ENCODE measurements at regions not wholly inside any gene's neighbourhood (a gene's known extent, or its start where the extent isn't known, plus 50 kb on each side); places are given as distances from the start of the nearest gene placed in this dataset.

DNA sequence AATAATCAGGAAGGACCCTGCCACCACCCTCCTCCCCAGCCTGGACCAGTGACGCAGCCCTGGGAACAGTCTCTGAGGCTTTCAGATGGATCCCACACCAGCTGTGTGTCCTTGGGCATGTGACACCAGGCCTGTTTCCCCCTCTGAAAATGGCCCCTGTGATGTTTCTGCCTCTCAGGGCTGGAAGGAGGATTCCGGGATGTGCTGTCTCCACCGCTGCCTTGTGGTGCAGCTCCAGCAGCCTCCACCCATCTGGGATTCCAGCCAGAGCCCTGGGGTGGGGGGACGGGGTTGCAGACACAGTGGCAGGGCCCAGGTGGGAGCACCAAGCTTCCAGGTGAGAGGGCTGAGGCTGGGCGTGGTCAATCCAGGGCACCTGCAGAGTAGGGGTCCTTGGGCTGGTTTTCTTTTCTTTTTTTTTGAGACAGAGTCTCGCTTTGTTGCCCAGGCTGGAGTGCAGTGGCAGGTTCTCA, 179.7 kb upstream of the IER5L start:
- intact Hi-C loops (cut with micrococcal nuclease) = no loop called here
- Mint-ChIP-seq H3K4me3 (no peak overlapping the region), H3K27me3 (peaks cover 3 to 4% of the 10 kb centered on the region in 2 donors), H3K27ac (no peak overlapping the region), H3K9me3 (peaks cover 0 to 13% (median 7%) of the 10 kb centered on the region in 8 donors), H3K36me3 (no peaks in the 10 kb centered on the region), H3K4me1 (no peaks in the 10 kb centered on the region)
- POLR2A ChIA-PET (ENCODE audit: partially characterized antibody) = interaction anchor here (0.8 kb wide), 1 partner anchor 180 kb away, joined by 3 read pairs; the partner anchor contains the start of gene IER5L
- CTCF ChIA-PET (ENCODE audit: partially characterized antibody) = no interaction called here
- no peaks in the 10 kb centered on the region for H3K4me1 ChIP-seq (ENCODE audit: insufficient read depth, low read length)
- H3K9me3 ChIP-seq (ENCODE audit: control insufficient read depth in 1 of 2, low read length in 2 of 2) = no peaks in the 10 kb centered on the region
- no peak overlapping the region for H3K4me3 ChIP-seq (ENCODE audit: low read length in 2 of 2)
- no peaks in the 10 kb centered on the region for H3K27me3 ChIP-seq (ENCODE audit: insufficient read depth, low read length)
- H3K36me3 ChIP-seq (ENCODE audit: insufficient read depth, low read length) = no peaks in the 10 kb centered on the region
- H3K27ac ChIP-seq (ENCODE audit: low read depth, low read length) = no peak overlapping the region
- DNase-seq = no peak

DNA sequence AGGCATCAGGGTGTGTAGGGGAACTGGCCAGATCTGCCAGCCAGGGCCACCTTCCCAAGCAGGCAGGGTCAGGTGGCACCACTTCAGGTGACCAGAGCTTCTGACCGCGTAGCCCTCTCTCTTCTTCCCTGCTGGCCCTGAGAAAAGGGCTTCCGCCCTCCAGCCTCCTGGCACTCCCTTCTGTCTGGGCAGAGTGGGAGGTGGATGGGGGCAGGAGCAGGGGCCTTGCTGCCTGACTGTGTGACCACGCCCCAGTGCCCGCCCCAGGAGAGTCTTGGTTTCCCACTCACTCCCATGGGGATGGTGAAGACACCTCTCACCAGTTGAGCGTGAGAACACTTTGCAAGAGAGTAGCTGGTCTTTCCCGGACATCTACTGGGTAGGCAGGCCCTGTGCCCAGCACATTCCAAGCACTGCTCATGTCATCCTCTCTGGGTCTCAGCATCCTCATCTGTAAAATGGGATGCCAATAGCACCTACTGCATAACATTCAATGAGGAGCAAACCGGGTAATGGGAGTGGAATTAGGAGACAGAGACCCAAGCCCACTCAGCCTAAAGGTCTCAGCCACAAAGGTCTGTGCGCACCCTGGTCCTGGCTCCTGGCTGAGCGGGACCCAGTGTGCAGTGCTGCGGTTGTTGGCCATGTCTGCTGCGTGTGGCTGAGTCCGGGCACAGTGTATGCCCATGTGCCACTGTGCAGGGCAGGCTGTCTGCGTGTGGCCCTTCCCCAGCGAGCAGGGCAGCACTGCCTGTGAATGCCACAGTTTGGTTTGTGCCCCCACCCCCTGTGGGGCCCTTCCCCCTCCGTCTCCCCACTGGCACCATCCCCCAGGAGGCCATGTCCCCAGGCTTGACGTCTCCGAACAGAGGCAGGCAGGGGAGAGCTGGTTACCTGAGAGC, 179.1 kb upstream of the IER5L start:
- Mint-ChIP-seq H3K4me1 (no peaks in the 10 kb centered on the region), H3K27me3 (peaks cover 3 to 4% of the 10 kb centered on the region in 2 donors), H3K27ac (no peak overlapping the region), H3K9me3 (peaks cover 0 to 13% (median 7%) of the 10 kb centered on the region in 8 donors), H3K36me3 (no peaks in the 10 kb centered on the region), H3K4me3 (no peak overlapping the region)
- CTCF ChIA-PET (ENCODE audit: partially characterized antibody) = interaction anchor here (1.1 kb wide), 1 partner anchor 202 kb away, joined by 3 read pairs; no protein-coding TSS in a partner anchor
- no peaks in the 10 kb centered on the region for H3K9me3 ChIP-seq (ENCODE audit: control insufficient read depth in 1 of 2, low read length in 2 of 2)
- DNase-seq = no peak
- POLR2A ChIA-PET (ENCODE audit: partially characterized antibody) = interaction anchor here (0.8 kb wide), 1 partner anchor 179 kb away, joined by 3 read pairs; the partner anchor contains the start of gene IER5L
- no peak overlapping the region for H3K4me3 ChIP-seq (ENCODE audit: low read length in 2 of 2)
- no peak overlapping the region for H3K27ac ChIP-seq (ENCODE audit: low read depth, low read length)
- H3K4me1 ChIP-seq (ENCODE audit: insufficient read depth, low read length) = peaks cover 2% of the 10 kb centered on the region
- H3K36me3 ChIP-seq (ENCODE audit: insufficient read depth, low read length) = no peaks in the 10 kb centered on the region
- intact Hi-C loops (cut with micrococcal nuclease) = no loop called here
- no peaks in the 10 kb centered on the region for H3K27me3 ChIP-seq (ENCODE audit: insufficient read depth, low read length)

DNA sequence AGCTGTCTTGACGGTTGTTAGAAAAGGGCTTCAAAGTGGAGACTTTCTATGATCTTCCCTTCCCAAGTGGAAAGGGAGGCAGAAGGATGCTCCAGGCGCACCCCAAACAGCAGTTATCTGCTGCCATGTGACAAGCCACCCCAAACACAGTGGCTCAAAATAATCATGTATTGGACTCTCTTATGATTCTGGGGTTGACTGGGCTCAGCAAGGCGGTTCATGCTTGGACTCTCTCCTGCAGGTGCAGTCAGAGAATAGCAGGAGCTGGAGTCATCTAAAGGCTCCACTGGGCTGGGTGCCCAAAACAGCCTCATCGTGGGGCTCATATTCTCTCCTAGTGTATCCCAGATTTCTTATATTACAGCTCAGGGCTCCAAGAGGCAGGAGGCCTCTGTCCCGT, 177.6 kb upstream of the IER5L start:
- intact Hi-C loops (cut with micrococcal nuclease) = no loop called here
- no peak for DNase-seq
- Mint-ChIP-seq H3K4me1 (peaks cover 0 to 4% (median 2%) of the 10 kb centered on the region in 4 donors), H3K27me3 (peaks cover 4 to 6% of the 10 kb centered on the region in 2 donors), H3K36me3 (no peaks in the 10 kb centered on the region), H3K4me3 (no peak overlapping the region), H3K9me3 (peaks cover 0 to 13% (median 7%) of the 10 kb centered on the region in 8 donors), H3K27ac (no peak overlapping the region)
- H3K36me3 ChIP-seq (ENCODE audit: insufficient read depth, low read length) = no peaks in the 10 kb centered on the region
- H3K27me3 ChIP-seq (ENCODE audit: insufficient read depth, low read length) = no peaks in the 10 kb centered on the region
- H3K4me3 ChIP-seq (ENCODE audit: low read length in 2 of 2) = no peak overlapping the region
- CTCF ChIA-PET (ENCODE audit: partially characterized antibody) = interaction anchor here (0.6 to 0.7 kb wide), 3 partner anchors 9 to 224 kb away, joined by 3 read pairs; no protein-coding TSS in a partner anchor
- no peak overlapping the region for H3K27ac ChIP-seq (ENCODE audit: low read depth, low read length)
- POLR2A ChIA-PET (ENCODE audit: partially characterized antibody) = no interaction called here
- H3K4me1 ChIP-seq (ENCODE audit: insufficient read depth, low read length) = peaks cover 5% of the 10 kb centered on the region
- no peaks in the 10 kb centered on the region for H3K9me3 ChIP-seq (ENCODE audit: control insufficient read depth in 1 of 2, low read length in 2 of 2)

DNA sequence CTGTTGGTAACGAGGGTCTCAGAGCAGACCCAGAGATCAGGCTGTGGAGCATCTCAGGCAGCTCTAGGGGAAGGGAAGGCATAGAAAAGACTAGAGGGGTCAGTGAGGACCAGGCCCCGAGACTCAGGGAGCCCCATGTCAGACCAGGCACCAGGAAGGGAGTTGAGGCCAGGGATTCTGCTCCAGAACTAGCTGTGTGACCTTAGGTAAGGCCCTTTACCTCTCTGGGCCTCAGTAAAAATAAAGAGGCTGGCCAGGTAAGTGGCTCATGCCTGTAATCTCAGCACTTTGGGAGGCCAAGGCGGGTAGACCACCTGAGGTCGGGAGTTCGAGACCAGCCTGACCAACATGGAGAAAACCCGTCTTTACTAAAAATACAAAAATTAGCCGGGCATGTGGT, 176.4 kb upstream of the IER5L start:
- Histone ChIP-seq H3K9me3 (ENCODE audit: control insufficient read depth in 1 of 2, low read length in 2 of 2) (no peaks in the 10 kb centered on the region), H3K4me1 (ENCODE audit: insufficient read depth, low read length) (peaks cover 5% of the 10 kb centered on the region), H3K4me3 (ENCODE audit: low read length in 2 of 2) (no peak overlapping the region), H3K27me3 (ENCODE audit: insufficient read depth, low read length) (no peaks in the 10 kb centered on the region), H3K36me3 (ENCODE audit: insufficient read depth, low read length) (no peaks in the 10 kb centered on the region), H3K27ac (ENCODE audit: low read depth, low read length) (no peak overlapping the region)
- peaks cover 4 to 6% of the 10 kb centered on the region in 2 donors for H3K27me3 Mint-ChIP-seq
- H3K9me3 Mint-ChIP-seq = peaks cover 0 to 13% (median 7%) of the 10 kb centered on the region in 8 donors
- H3K27ac Mint-ChIP-seq = no peak overlapping the region
- H3K36me3 Mint-ChIP-seq = no peaks in the 10 kb centered on the region
- peaks cover 0 to 4% (median 2%) of the 10 kb centered on the region in 4 donors for H3K4me1 Mint-ChIP-seq
- no peak overlapping the region for H3K4me3 Mint-ChIP-seq
- DNase-seq = no peak
- ChIA-PET CTCF (ENCODE audit: partially characterized antibody) (no interaction called here), POLR2A (ENCODE audit: partially characterized antibody) (no interaction called here)
- intact Hi-C loops (cut with micrococcal nuclease) = no loop called here

DNA sequence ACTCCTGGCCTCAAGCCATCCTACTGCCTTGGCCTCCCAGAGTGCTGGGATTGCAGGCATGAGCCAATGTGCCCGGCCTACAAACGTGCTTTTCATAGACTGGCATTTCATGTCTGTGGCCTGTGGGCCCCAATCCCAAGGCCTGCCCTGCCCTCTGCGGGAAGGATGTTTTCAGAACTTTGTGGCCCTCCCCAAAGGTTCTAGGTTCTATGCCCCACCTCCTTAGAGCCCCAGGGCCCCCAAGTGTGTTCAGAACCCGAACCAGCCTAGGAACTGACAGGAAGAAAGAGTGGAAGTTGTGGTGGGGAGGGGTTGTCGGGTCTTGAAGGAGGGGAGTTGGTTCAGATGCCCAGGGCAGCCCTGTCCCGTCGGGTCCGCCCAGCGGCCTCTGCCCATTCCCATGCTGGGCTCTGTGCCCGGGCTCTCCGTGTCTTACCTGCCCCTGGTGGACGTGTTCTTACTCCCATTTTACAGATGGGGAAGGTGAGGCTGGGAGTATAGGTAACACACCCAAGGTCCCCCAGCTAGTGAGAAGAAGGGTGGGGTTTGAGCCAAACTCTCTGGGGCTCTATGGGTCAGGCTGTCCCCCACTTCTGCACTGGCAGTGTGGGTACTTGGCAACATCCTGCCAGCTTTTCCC, 175.8 kb upstream of the IER5L start:
- H3K36me3 ChIP-seq (ENCODE audit: insufficient read depth, low read length) = no peaks in the 10 kb centered on the region
- Mint-ChIP-seq H3K4me1 (peaks cover 0 to 4% (median 2%) of the 10 kb centered on the region in 4 donors), H3K36me3 (no peaks in the 10 kb centered on the region), H3K4me3 (peak overlapping the region in 1 of 8 donors; percentile 52), H3K27me3 (peaks cover 1 to 4% of the 10 kb centered on the region in 2 donors), H3K9me3 (peaks cover 0 to 13% (median 7%) of the 10 kb centered on the region in 8 donors), H3K27ac (peak overlapping the region in 1 of 7 donors; percentile 32)
- no peak overlapping the region for H3K4me3 ChIP-seq (ENCODE audit: low read length in 2 of 2)
- intact Hi-C loops (cut with micrococcal nuclease) = no loop called here
- ChIA-PET CTCF (ENCODE audit: partially characterized antibody) (no interaction called here), POLR2A (ENCODE audit: partially characterized antibody) (no interaction called here)
- H3K27ac ChIP-seq (ENCODE audit: low read depth, low read length) = no peak overlapping the region
- peaks cover 5% of the 10 kb centered on the region for H3K4me1 ChIP-seq (ENCODE audit: insufficient read depth, low read length)
- no peaks in the 10 kb centered on the region for H3K27me3 ChIP-seq (ENCODE audit: insufficient read depth, low read length)
- H3K9me3 ChIP-seq (ENCODE audit: control insufficient read depth in 1 of 2, low read length in 2 of 2) = no peaks in the 10 kb centered on the region
- no peak for DNase-seq

DNA sequence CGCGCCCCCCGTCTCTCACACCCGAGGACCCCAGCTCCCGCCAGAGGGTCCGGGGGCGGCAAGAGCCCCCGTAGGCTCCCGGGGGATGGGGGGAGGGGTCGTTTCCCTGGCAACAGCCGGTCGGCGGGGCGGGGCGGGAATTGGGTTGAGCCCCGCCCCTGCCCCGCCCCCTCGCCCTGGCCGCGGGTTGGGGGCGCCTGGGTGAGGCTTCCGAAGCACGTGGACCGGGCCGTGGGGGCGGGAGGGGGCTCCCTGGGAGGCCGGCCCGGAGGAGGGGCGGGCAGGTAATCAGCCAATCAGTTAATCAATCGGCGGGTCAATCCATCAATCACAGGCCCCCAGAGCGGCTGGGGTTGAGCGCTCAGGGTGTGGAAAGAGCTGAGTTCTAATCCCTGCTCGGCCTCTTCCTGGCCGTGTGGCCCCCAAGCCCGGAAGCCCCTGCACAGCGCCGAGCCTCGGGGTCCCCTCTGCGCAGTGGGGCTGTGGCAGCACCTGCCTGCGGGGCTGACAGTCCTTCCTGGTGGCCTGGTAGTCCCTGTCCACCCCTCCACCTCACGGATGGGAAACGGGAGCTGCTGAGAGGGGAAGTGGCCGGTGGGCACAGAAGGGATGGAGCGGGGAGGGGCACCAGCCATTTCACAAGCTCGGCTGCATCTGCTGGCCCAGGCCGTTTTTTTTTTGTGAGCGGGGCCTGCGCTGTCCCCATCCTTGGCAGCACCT, 174.2 kb upstream of the IER5L start:
- Mint-ChIP-seq H3K36me3 (no peaks in the 10 kb centered on the region), H3K4me3 (no peak overlapping the region), H3K27me3 (peaks cover 0 to 4% of the 10 kb centered on the region in 2 donors), H3K9me3 (peaks cover 0 to 13% (median 7%) of the 10 kb centered on the region in 8 donors), H3K4me1 (peaks cover 0 to 4% (median 2%) of the 10 kb centered on the region in 4 donors), H3K27ac (no peak overlapping the region)
- Histone ChIP-seq H3K9me3 (ENCODE audit: control insufficient read depth in 1 of 2, low read length in 2 of 2) (no peaks in the 10 kb centered on the region), H3K4me3 (ENCODE audit: low read length in 2 of 2) (no peak overlapping the region), H3K36me3 (ENCODE audit: insufficient read depth, low read length) (no peaks in the 10 kb centered on the region), H3K27ac (ENCODE audit: low read depth, low read length) (no peak overlapping the region), H3K27me3 (ENCODE audit: insufficient read depth, low read length) (no peaks in the 10 kb centered on the region), H3K4me1 (ENCODE audit: insufficient read depth, low read length) (peaks cover 5% of the 10 kb centered on the region)
- intact Hi-C loops (cut with micrococcal nuclease) = no loop called here
- ChIA-PET CTCF (ENCODE audit: partially characterized antibody) (no interaction called here), POLR2A (ENCODE audit: partially characterized antibody) (interaction anchor here (1.2 kb wide), 1 partner anchor 61 kb away, joined by 4 read pairs; no protein-coding TSS in a partner anchor)
- DNase-seq = no peak

Data from CD4-positive, alpha-beta memory T cell (primary cell).